Epidermal melanocyte (primary cell): ENCODE measurements at regions not wholly inside any gene's neighbourhood (a gene's known extent, or its start where the extent isn't known, plus 50 kb on each side); places are given as distances from the start of the nearest gene placed in this dataset.
"Not testable (repeated sequence)": the region's sequence is repeated elsewhere in the genome, so short reads cannot be mapped to it uniquely, and the experiment has no call there.

Source experiments
- DNase-seq: peaks from one replicate; pipeline ENCODE4 v3.0.0; 2011; ENCODE audit warnings: low spot score; ENCODE audit not compliant: insufficient read length

GRCh38 chr2:18317017-18317416 lies 243.4 kb downstream of the RDH14 start:
- DNase-seq = no peak

GRCh38 chr2:18312818-18313217 lies 247.6 kb downstream of the RDH14 start:
- DNase-seq = no peak

GRCh38 chr2:18311420-18312195 lies 248.8 kb downstream of the RDH14 start:
- no peak for DNase-seq

- DNase-seq = no peak
Observed at GRCh38 chr2:18309627-18310026, 250.8 kb downstream of the RDH14 start.

- no peak for DNase-seq
Observed at GRCh38 chr2:18309188-18309587, 251.3 kb downstream of the RDH14 start.

- no peak for DNase-seq
Observed at GRCh38 chr2:18304849-18305248, 255.6 kb downstream of the RDH14 start.

- DNase-seq = no peak
Observed at GRCh38 chr2:18301421-18302139, 258.9 kb downstream of the RDH14 start.

- no peak for DNase-seq
Observed at GRCh38 chr2:18299423-18300212, 260.8 kb downstream of the RDH14 start.

GRCh38 chr2:18297534-18298058 lies 262.9 kb downstream of the RDH14 start:
- DNase-seq = no peak

- DNase-seq = no peak
Observed at GRCh38 chr2:18290386-18290785, 270.1 kb downstream of the RDH14 start.

GRCh38 chr2:18286897-18287296 lies 273.6 kb downstream of the RDH14 start:
- DNase-seq = no peak

GRCh38 chr2:18284331-18284730 lies 276.1 kb downstream of the RDH14 start:
- no peak for DNase-seq

GRCh38 chr2:18282026-18282425 lies 278.4 kb downstream of the RDH14 start:
- no peak for DNase-seq

- DNase-seq = no peak
Observed at GRCh38 chr2:18276583-18277075, 283.8 kb downstream of the RDH14 start.

GRCh38 chr2:18273205-18273604 lies 287.2 kb downstream of the RDH14 start:
- no peak for DNase-seq

GRCh38 chr2:18272148-18272494 lies 288.3 kb downstream of the RDH14 start:
- no peak for DNase-seq

- no peak for DNase-seq
Observed at GRCh38 chr2:18271370-18272147, 288.9 kb downstream of the RDH14 start.

GRCh38 chr2:18268400-18268799 lies 292.1 kb downstream of the RDH14 start:
- DNase-seq = no peak

GRCh38 chr2:18267501-18267900 lies 293.0 kb downstream of the RDH14 start:
- no peak for DNase-seq

- not testable (repeated sequence) for DNase-seq
Observed at GRCh38 chr2:18266699-18267098, 293.8 kb downstream of the RDH14 start.
